GM23248 (cell line): ENCODE measurements at regions not wholly inside any gene's neighbourhood (a gene's known extent, or its start where the extent isn't known, plus 50 kb on each side); places are given as distances from the start of the nearest gene placed in this dataset.

Experiments
- DNase-seq: peaks from one replicate; pipeline ENCODE4 v3.0.0-alpha.2; 2015
- H2AFZ ChIP-seq: fragments of 200-600 bp; sonication (generic); 2 replicates; pipeline ENCODE4 v1.6.1; 2016; ENCODE audit warnings: antibody characterized with exemption
- H3F3A ChIP-seq: fragments of 200-600 bp; sonication (generic); 2 replicates; pipeline ENCODE4 v1.6.1; 2016; ENCODE audit warnings: mild to moderate bottlenecking, antibody characterized with exemption, mixed run types; ENCODE audit not compliant: insufficient read depth
- H3K27ac ChIP-seq: fragments of 200-600 bp; sonication (generic); 2 replicates; pipeline ENCODE4 v1.5.1; 2016; ENCODE audit warnings: mild to moderate bottlenecking
- H3K27me3 ChIP-seq: fragments of 200-600 bp; sonication (generic); replicated peaks from 2 replicates; pipeline ENCODE4 v1.6.1; 2016; ENCODE audit warnings: mild to moderate bottlenecking; ENCODE audit not compliant: insufficient read depth
- H3K36me3 ChIP-seq: fragments of 200-600 bp; sonication (generic); 2 replicates; pipeline ENCODE4 v1.6.1; 2016; ENCODE audit warnings: low read depth, mild to moderate bottlenecking
- H3K4me1 ChIP-seq: fragments of 200-600 bp; sonication (generic); 2 replicates; pipeline ENCODE4 v1.6.1; 2016; ENCODE audit warnings: mild to moderate bottlenecking; ENCODE audit not compliant: insufficient read depth
- H3K4me2 ChIP-seq: fragments of 200-600 bp; sonication (generic); one replicate; pipeline ENCODE4 v1.6.1; 2016; ENCODE audit warnings: mild to moderate bottlenecking; ENCODE audit not compliant: unreplicated experiment
- H3K4me3 ChIP-seq: fragments of 200-600 bp; sonication (generic); 2 replicates; pipeline ENCODE4 v1.5.1; 2016; ENCODE audit warnings: mild to moderate bottlenecking
- H3K79me2 ChIP-seq: fragments of 200-600 bp; sonication (generic); 2 replicates; pipeline ENCODE4 v1.6.1; 2016; ENCODE audit warnings: mild to moderate bottlenecking; ENCODE audit not compliant: insufficient read depth
- H3K9ac ChIP-seq: fragments of 200-600 bp; sonication (generic); 2 replicates; pipeline ENCODE4 v1.6.1; 2016; ENCODE audit warnings: mild to moderate bottlenecking
- H3K9me2 ChIP-seq: fragments of 200-600 bp; sonication (generic); 2 replicates; pipeline ENCODE4 v1.6.1; 2016; ENCODE audit warnings: mixed run types, mild to moderate bottlenecking, moderate library complexity; ENCODE audit not compliant: insufficient read depth
- H3K9me3 ChIP-seq: fragments of 200-600 bp; sonication (generic); one replicate; pipeline ENCODE4 v1.6.1; 2017; ENCODE audit warnings: low read depth
- H4K20me1 ChIP-seq: fragments of 200-600 bp; sonication (generic); 2 replicates; pipeline ENCODE4 v1.6.0; 2016; ENCODE audit not compliant: insufficient read depth
- EZH2 ChIP-seq: fragments of 200-600 bp; sonication (generic); IDR thresholded peaks from 2 replicates; pipeline ENCODE4 v1.6.1; 2018; ENCODE audit warnings: antibody characterized with exemption, mild to moderate bottlenecking; ENCODE audit not compliant: insufficient read depth, poor library complexity, severe bottlenecking
- EZH2phosphoT487 ChIP-seq: fragments of 200-600 bp; sonication (generic); IDR thresholded peaks from 2 replicates; pipeline ENCODE4 v1.6.1; 2018; ENCODE audit warnings: antibody characterized with exemption, moderate library complexity, mild to moderate bottlenecking, low read depth; ENCODE audit not compliant: insufficient read depth
- WGBS, 2 experiments: methylation state at CpG; one replicate each; pipeline ENCODE4 v1.1.6; 2015 to 2017; ENCODE audit warnings: low lambda C conversion rate in 2 of 2, low coverage in 1 of 2; ENCODE audit errors: missing lambda C conversion rate in 2 of 2; 5-methylcytosine and 5-hydroxymethylcytosine counted together
- in situ Hi-C: fragments of 300-500 bp; cut with MboI; formaldehyde crosslinking; loops from 2 replicates; pipeline ENCODE4 v1.15.0; 2020

- Histone ChIP-seq H2AFZ (no peak overlapping the region), H3K9ac (no peak overlapping the region), H3K9me3 (no peaks in the 10 kb centered on the region), H3K4me2 (no peak overlapping the region), H3K4me1 (peaks cover 13% of the 10 kb centered on the region), H3K9me2 (0 out of 2 replicates have a peak, but pooled peaks cover 5% of the 10 kb centered on the region), H3K36me3 (no peaks in the 10 kb centered on the region), H4K20me1 (no peaks in the 10 kb centered on the region), H3K27me3 (no peaks in the 10 kb centered on the region), H3K79me2 (no peaks in the 10 kb centered on the region), H3K27ac (no peak overlapping the region), H3F3A (peaks cover 12% of the 10 kb centered on the region), H3K4me3 (no peak overlapping the region)
- WGBS, 2 experiments = 73 to 75% methylated on average over 6 of the region's 6 CpGs
- in situ Hi-C loops = no loop called here
- DNase-seq = no peak
- TF ChIP-seq EZH2phosphoT487 (no peak), EZH2 (no peak)
These were observed 63.4 kb upstream of the ZEB2 start for GRCh38 chr2:144583381-144583729.

DNA sequence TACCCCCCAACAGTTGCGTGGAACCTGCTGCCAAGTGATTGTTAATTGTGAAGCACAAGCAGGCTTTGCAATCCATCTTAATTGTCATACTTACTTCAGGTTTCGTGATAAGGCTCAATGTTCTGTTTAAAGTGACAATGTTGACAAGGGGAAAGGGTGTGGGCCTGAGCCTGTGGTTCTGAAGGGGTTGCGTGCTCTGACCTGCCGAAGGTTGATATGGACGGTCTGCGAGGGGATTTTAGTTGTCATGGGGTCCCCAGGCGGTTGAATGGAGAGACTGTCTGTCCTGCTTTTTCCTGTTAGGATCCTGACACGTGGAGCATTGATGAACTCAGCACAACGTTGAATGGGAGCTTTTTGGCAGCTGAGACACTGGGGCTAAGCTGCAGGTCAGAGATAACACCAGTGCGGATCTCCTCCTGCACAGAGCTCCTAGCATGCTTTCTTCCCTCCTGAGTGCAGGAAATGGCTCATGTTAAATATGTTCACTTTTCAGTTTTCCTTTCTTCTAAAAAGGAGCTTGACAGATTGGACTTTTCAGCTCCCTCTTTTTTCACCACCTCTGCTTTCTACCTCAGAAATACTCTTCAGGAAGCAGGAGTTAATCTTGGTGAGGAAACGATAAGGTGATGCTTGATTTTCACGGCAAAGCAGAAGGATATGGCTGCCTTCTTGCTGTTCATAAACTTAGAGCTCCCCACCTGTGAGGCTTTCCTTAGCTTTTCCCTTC is 62.9 kb upstream of the ZEB2 start:
- in situ Hi-C loops = no loop called here
- no peak overlapping the region for H3K4me3 ChIP-seq

DNA sequence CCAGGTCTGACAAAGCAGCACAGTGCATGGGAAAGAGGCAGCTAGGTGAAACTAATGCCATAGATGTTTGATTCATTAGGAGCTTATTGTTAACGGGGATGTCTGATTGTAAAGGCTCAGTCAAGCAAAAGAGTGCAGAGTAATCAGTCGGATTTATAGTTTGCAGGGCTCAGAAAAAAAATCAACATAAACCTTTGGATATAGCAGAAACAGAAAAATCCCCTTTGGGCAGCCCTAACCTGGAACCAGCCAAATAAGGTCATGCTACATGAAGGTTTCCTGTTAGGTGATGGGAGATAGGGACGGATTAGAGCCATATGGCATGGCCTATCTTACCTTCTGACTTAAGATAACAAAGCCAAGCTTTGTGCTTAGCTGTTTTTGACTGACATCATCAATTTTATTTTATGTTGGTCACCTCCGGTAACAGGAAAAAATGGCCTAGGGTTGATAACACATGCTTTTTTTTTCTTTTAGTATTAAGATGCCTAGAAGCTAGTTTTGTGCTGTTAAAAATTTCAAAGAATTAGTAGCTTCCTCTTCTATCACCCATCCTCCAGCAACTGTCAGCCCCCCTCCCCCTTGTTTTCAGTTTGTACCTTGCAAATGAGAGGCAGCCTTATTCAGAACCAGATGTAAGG is 60.7 kb upstream of the ZEB2 start:
- no peak overlapping the region for H3K9ac ChIP-seq

More for the DNA sequence above, 62.9 kb upstream of the ZEB2 start:
- H3K9ac ChIP-seq = no peak overlapping the region
- TF ChIP-seq EZH2 (no peak), EZH2phosphoT487 (no peak)
- DNase-seq = no peak
- H3K4me1 ChIP-seq = peaks cover 13% of the 10 kb centered on the region
- WGBS, 2 experiments = 89 to 91% methylated on average over 12 of the region's 12 CpGs
- no peaks in the 10 kb centered on the region for H3K36me3 ChIP-seq
- no peak overlapping the region for H2AFZ ChIP-seq
- H3K79me2 ChIP-seq = no peaks in the 10 kb centered on the region
- H3F3A ChIP-seq = peaks cover 12% of the 10 kb centered on the region
- H4K20me1 ChIP-seq = no peaks in the 10 kb centered on the region
- no peaks in the 10 kb centered on the region for H3K9me3 ChIP-seq
- 0 out of 2 replicates have a peak, but pooled peaks cover 5% of the 10 kb centered on the region for H3K9me2 ChIP-seq
- H3K4me2 ChIP-seq = no peak overlapping the region
- H3K27ac ChIP-seq = no peak overlapping the region
- H3K27me3 ChIP-seq = no peaks in the 10 kb centered on the region

DNA sequence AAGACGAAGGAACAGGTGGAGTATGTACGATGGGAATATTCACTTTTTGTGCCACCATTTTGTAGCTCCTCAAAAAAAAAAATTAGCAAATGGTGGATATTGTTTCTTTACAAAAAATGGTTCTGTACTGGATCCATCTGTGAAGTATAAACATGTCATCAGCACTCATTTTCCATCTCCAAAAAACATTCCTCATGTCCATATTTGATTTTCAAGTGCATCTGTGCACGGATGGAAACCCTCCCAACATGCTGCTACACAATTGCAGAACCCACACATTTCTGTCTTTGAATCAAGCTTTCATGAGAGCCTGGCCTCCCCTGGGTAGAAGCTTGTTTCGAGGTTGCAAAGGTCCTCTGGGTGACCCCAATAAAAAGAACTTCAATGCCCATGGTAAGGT is 59.6 kb upstream of the ZEB2 start:
- no peak for TF ChIP-seq EZH2phosphoT487
- no peak for TF ChIP-seq EZH2
- no peaks in the 10 kb centered on the region for H4K20me1 ChIP-seq
- no peaks in the 10 kb centered on the region for H3K9me2 ChIP-seq
- H3K9ac ChIP-seq = no peak overlapping the region
- WGBS, 2 experiments = 86 to 90% methylated on average over 4 of the region's 4 CpGs
- H3K27me3 ChIP-seq = no peaks in the 10 kb centered on the region
- H3K4me3 ChIP-seq = no peak overlapping the region
- H3K4me2 ChIP-seq = no peak overlapping the region
- no peaks in the 10 kb centered on the region for H3K9me3 ChIP-seq
- H2AFZ ChIP-seq = no peak overlapping the region
- H3K27ac ChIP-seq = no peak overlapping the region
- H3F3A ChIP-seq = peaks cover 4% of the 10 kb centered on the region
- H3K79me2 ChIP-seq = no peaks in the 10 kb centered on the region
- peaks cover 9% of the 10 kb centered on the region for H3K4me1 ChIP-seq
- H3K36me3 ChIP-seq = no peaks in the 10 kb centered on the region
- no peak for DNase-seq
- in situ Hi-C loops = no loop called here

More for the DNA sequence above, 60.7 kb upstream of the ZEB2 start:
- 0 out of 2 replicates have a peak, but pooled peaks cover 5% of the 10 kb centered on the region for H3K9me2 ChIP-seq
- H3K27ac ChIP-seq = no peak overlapping the region
- H3K9me3 ChIP-seq = no peaks in the 10 kb centered on the region
- H3K4me1 ChIP-seq = peaks cover 13% of the 10 kb centered on the region
- no peaks in the 10 kb centered on the region for H4K20me1 ChIP-seq
- in situ Hi-C loops = no loop called here
- H3F3A ChIP-seq = peaks cover 12% of the 10 kb centered on the region
- H3K36me3 ChIP-seq = no peaks in the 10 kb centered on the region
- TF ChIP-seq EZH2phosphoT487 (no peak), EZH2 (no peak)
- WGBS, 2 experiments = 91 to 92% methylated on average over 4 of the region's 4 CpGs
- no peak overlapping the region for H3K4me2 ChIP-seq
- H2AFZ ChIP-seq = no peak overlapping the region
- no peak for DNase-seq
- H3K27me3 ChIP-seq = no peaks in the 10 kb centered on the region
- no peaks in the 10 kb centered on the region for H3K79me2 ChIP-seq
- H3K4me3 ChIP-seq = no peak overlapping the region
